NCI-H460 (cell line): ENCODE measurements at regions not wholly inside any gene's neighbourhood (a gene's known extent, or its start where the extent isn't known, plus 50 kb on each side); places are given as distances from the start of the nearest gene placed in this dataset.

Source experiments
- small RNA-seq, 2 experiments: library from RNA; depleted of rRNA; stranded (forward); fragments of <200 nt; gene quantifications; one replicate each; pipeline ENCODE3, GENCODE V24; 2014

Small RNAs in the stretch of these regions (small RNA-seq; reads per million reads assigned to genes)
- 0 reads per million in 2 experiments for gene RNU6-1271P
